Activated CD4-positive, alpha-beta T cell treated with anti-CD3 and anti-CD28 coated beads, Interleukin-2, amount 10 ng/mL, durations not matched to agents 24 days and 14 days (primary cell): ENCODE measurements at regions not wholly inside any gene's neighbourhood (a gene's known extent, or its start where the extent isn't known, plus 50 kb on each side); places are given as distances from the start of the nearest gene placed in this dataset.
"Not testable (repeated sequence)": the region's sequence is repeated elsewhere in the genome, so short reads cannot be mapped to it uniquely, and the experiment has no call there.

Experiments
- DNase-seq: peaks from one replicate; pipeline ENCODE4 v3.0.0; 2022
- H3K27ac Mint-ChIP-seq: one replicate; pipeline ENCODE4 v1.8.0; 2022; ENCODE audit warnings: mild to moderate bottlenecking, mixed read lengths
- H3K27me3 Mint-ChIP-seq: one replicate; pipeline ENCODE4 v1.8.0; 2022; ENCODE audit warnings: mixed read lengths
- H3K36me3 Mint-ChIP-seq: one replicate; pipeline ENCODE4 v1.8.0; 2022; ENCODE audit warnings: low read depth, mild to moderate bottlenecking, mixed read lengths
- H3K4me1 Mint-ChIP-seq: one replicate; pipeline ENCODE4 v1.8.0; 2021; ENCODE audit warnings: mixed read lengths
- H3K4me3 Mint-ChIP-seq: one replicate; pipeline ENCODE4 v1.8.0; 2022; ENCODE audit warnings: mild to moderate bottlenecking, moderate library complexity, mixed read lengths
- H3K9me3 Mint-ChIP-seq: one replicate; pipeline ENCODE4 v1.8.0; 2021; ENCODE audit warnings: mixed read lengths
- intact Hi-C: fragments of 100-400 bp; cut with micrococcal nuclease; formaldehyde crosslinking; loops from one replicate; pipeline ENCODE4 v1.15.1; 2023

GRCh38 chr11:134940441-134941126 lies 528.5 kb upstream of the B3GAT1 start:
- Mint-ChIP-seq H3K4me1 (no peaks in the 10 kb centered on the region), H3K36me3 (no peaks in the 10 kb centered on the region), H3K27me3 (no peaks in the 10 kb centered on the region), H3K27ac (no peak overlapping the region), H3K9me3 (no peaks in the 10 kb centered on the region), H3K4me3 (no peak overlapping the region)
- no peak for DNase-seq
- intact Hi-C loops: no loop called here

DNA sequence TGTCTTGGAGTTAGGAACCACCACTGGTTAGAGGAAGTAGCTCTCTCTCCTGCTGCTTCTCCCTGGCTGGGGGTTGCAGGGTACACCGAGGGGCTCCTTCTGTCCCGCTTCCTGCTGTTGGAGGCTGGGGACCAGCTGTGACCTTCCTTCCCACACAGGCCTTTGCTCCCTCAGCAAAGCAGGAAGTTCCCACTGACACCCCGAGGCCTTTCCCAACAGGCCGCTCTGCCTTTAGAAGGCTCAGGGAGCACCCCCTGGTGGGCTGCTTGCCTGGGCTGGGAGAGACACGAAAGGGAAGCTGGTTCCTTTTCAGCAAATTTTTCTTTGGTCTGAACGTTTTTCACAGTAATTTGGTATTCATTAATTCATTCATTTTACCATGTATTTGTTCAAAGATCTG lies 527.9 kb upstream of the B3GAT1 start:
- H3K27me3 Mint-ChIP-seq: no peaks in the 10 kb centered on the region
- intact Hi-C loops: no loop called here
- H3K9me3 Mint-ChIP-seq: no peaks in the 10 kb centered on the region
- H3K4me3 Mint-ChIP-seq: no peak overlapping the region
- no peak for DNase-seq
- H3K4me1 Mint-ChIP-seq: no peaks in the 10 kb centered on the region
- H3K27ac Mint-ChIP-seq: no peak overlapping the region
- H3K36me3 Mint-ChIP-seq: no peaks in the 10 kb centered on the region

DNA sequence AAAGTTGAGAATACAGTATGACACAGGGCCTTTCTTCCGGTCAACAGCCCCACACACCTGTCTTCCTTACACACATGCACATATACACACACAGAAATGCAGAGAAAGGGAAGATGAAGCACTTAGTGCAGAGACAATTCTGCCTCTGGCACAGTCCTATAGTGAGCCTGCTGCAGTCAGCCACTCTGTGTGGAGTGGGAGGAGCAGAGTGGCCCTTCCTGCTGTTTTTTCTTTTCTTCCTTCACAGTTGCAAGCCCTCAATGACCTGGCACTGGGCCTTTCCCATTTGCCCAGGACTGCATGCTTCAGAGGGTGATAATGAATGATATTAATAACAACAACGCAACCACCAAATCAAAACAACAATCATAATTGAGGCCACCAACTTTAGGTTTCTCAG lies 527.0 kb upstream of the B3GAT1 start:
- no peaks in the 10 kb centered on the region for H3K36me3 Mint-ChIP-seq
- H3K4me3 Mint-ChIP-seq: no peak overlapping the region
- no peak for DNase-seq
- H3K27ac Mint-ChIP-seq: no peak overlapping the region
- H3K4me1 Mint-ChIP-seq: no peaks in the 10 kb centered on the region
- H3K9me3 Mint-ChIP-seq: no peaks in the 10 kb centered on the region
- intact Hi-C loops: no loop called here
- H3K27me3 Mint-ChIP-seq: no peaks in the 10 kb centered on the region

DNA sequence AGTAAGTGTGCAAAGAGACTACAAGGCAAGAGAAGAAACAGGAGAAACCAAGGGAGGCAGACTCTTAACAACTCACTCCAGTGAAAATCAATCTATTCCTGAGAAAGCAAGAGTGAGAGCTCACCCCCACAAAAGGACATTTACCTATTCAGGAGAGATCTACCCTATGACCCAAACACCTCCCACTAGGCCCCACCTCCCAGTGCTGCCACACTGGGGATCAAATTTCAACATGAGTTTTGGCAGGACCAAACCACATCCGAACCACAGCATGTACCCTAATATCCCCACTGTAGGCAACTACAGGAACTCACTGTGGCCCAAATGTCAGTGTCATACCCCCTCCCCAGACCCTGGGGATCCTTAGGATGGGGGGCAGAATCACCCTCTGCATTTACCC lies 526.2 kb upstream of the B3GAT1 start:
- no peak overlapping the region for H3K4me3 Mint-ChIP-seq
- no peaks in the 10 kb centered on the region for H3K36me3 Mint-ChIP-seq
- intact Hi-C loops: no loop called here
- no peak overlapping the region for H3K27ac Mint-ChIP-seq
- no peaks in the 10 kb centered on the region for H3K4me1 Mint-ChIP-seq
- no peaks in the 10 kb centered on the region for H3K9me3 Mint-ChIP-seq
- no peak for DNase-seq
- no peaks in the 10 kb centered on the region for H3K27me3 Mint-ChIP-seq

- DNase-seq, H3K4me1 Mint-ChIP-seq, intact Hi-C loops, H3K4me3 Mint-ChIP-seq, H3K9me3 Mint-ChIP-seq, H3K36me3 Mint-ChIP-seq, H3K27ac Mint-ChIP-seq, H3K27me3 Mint-ChIP-seq: not testable (repeated sequence)
Measured at GRCh38 chr11:134937193-134937592, 525.2 kb upstream of the B3GAT1 start.

GRCh38 chr11:134932761-134933160 lies 520.7 kb upstream of the B3GAT1 start:
- no peak for DNase-seq
- H3K27me3 Mint-ChIP-seq: no peaks in the 10 kb centered on the region
- no peaks in the 10 kb centered on the region for H3K4me1 Mint-ChIP-seq
- intact Hi-C loops: no loop called here
- H3K9me3 Mint-ChIP-seq: peaks cover 5% of the 10 kb centered on the region
- H3K27ac Mint-ChIP-seq: no peak overlapping the region
- H3K4me3 Mint-ChIP-seq: no peak overlapping the region
- no peaks in the 10 kb centered on the region for H3K36me3 Mint-ChIP-seq

GRCh38 chr11:134925432-134925831 lies 513.4 kb upstream of the B3GAT1 start:
- Mint-ChIP-seq H3K27ac (no peak overlapping the region), H3K36me3 (no peaks in the 10 kb centered on the region)
- intact Hi-C loops: no loop called here

DNA sequence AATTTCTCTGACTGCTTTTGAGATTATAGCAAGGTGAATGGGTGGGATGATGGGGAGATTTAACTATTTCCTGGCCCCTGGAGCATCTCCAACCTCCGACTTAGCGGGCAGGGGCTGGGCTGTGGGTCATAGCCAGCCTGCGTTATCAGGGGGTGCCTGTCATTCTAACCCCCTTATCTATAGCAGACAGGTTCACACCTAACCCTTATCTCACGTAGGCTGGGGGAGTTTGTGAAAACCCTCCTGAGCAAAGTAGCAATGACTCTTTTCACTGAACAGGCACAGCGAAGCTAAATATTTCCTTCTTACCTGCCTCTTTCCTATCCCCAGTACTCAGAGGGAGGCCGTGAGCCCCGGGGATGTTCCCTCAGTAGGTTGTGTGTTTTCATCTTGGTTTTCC lies 511.4 kb upstream of the B3GAT1 start:
- Mint-ChIP-seq H3K4me3 (no peak overlapping the region), H3K36me3 (no peaks in the 10 kb centered on the region), H3K4me1 (no peaks in the 10 kb centered on the region), H3K9me3 (peaks cover 4% of the 10 kb centered on the region), H3K27ac (no peak overlapping the region), H3K27me3 (no peaks in the 10 kb centered on the region)
- intact Hi-C loops: no loop called here
- DNase-seq: no peak

More at GRCh38 chr11:134925432-134925831, 513.4 kb upstream of the B3GAT1 start:
- Mint-ChIP-seq H3K9me3 (peaks cover 8% of the 10 kb centered on the region), H3K4me1 (no peaks in the 10 kb centered on the region), H3K27me3 (no peaks in the 10 kb centered on the region), H3K4me3 (no peak overlapping the region)
- no peak for DNase-seq

GRCh38 chr11:134921938-134922337 lies 509.9 kb upstream of the B3GAT1 start:
- DNase-seq: no peak
- H3K4me3 Mint-ChIP-seq: no peak overlapping the region
- no peaks in the 10 kb centered on the region for H3K36me3 Mint-ChIP-seq
- no peaks in the 10 kb centered on the region for H3K9me3 Mint-ChIP-seq
- intact Hi-C loops: no loop called here
- H3K4me1 Mint-ChIP-seq: no peaks in the 10 kb centered on the region
- no peak overlapping the region for H3K27ac Mint-ChIP-seq
- H3K27me3 Mint-ChIP-seq: no peaks in the 10 kb centered on the region

- no peak overlapping the region for H3K27ac Mint-ChIP-seq
- no peak for DNase-seq
- H3K9me3 Mint-ChIP-seq: no peaks in the 10 kb centered on the region
- H3K4me1 Mint-ChIP-seq: no peaks in the 10 kb centered on the region
- H3K27me3 Mint-ChIP-seq: no peaks in the 10 kb centered on the region
- intact Hi-C loops: no loop called here
- H3K4me3 Mint-ChIP-seq: no peak overlapping the region
- no peaks in the 10 kb centered on the region for H3K36me3 Mint-ChIP-seq
Measured at GRCh38 chr11:134920851-134921608, 509.0 kb upstream of the B3GAT1 start.

GRCh38 chr11:134916421-134917213 lies 504.6 kb upstream of the B3GAT1 start:
- Mint-ChIP-seq H3K36me3 (no peaks in the 10 kb centered on the region), H3K27ac (no peak overlapping the region), H3K27me3 (no peaks in the 10 kb centered on the region), H3K9me3 (no peaks in the 10 kb centered on the region), H3K4me3 (no peak overlapping the region), H3K4me1 (no peaks in the 10 kb centered on the region)
- DNase-seq: no peak
- intact Hi-C loops: no loop called here

- Mint-ChIP-seq H3K36me3 (no peaks in the 10 kb centered on the region), H3K27ac (no peak overlapping the region), H3K27me3 (no peaks in the 10 kb centered on the region), H3K9me3 (no peaks in the 10 kb centered on the region), H3K4me1 (no peaks in the 10 kb centered on the region), H3K4me3 (no peak overlapping the region)
- intact Hi-C loops: no loop called here
- DNase-seq: no peak
Measured at GRCh38 chr11:134915881-134916280, 503.8 kb upstream of the B3GAT1 start.

- Mint-ChIP-seq H3K27ac (no peak overlapping the region), H3K27me3 (no peaks in the 10 kb centered on the region), H3K4me3 (no peak overlapping the region), H3K9me3 (no peaks in the 10 kb centered on the region), H3K4me1 (no peaks in the 10 kb centered on the region), H3K36me3 (no peaks in the 10 kb centered on the region)
- intact Hi-C loops: no loop called here
- no peak for DNase-seq
Measured at GRCh38 chr11:134915212-134915611, 503.2 kb upstream of the B3GAT1 start.

DNA sequence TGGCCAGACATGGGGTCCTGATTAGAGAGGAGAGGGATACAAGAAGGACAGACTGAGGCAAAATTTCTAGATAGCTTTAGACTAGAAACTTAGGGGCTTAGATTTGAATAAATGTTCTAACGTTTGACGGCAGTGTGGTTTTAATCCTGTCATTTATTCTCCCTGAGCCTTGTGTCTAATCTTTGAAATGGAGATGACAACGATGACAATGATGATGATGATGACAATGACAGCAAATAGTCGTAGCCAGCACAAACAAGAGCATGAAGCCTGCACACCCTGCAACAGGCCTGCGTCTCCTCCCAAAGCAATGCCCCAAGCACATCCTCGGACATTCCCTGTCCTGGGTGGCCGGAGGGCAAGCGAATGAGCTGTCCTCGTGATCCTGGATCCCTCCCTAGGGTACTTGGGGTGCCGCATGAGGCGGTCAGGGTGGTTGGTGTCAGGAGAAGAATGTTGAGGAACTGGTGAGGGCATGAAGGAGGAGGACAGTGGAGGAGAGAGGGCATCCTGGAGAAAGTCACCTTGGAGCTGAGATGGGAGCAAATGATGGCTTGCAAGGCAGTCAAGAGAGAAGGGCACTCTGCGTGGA lies 502.1 kb upstream of the B3GAT1 start:
- no peak overlapping the region for H3K27ac Mint-ChIP-seq
- no peaks in the 10 kb centered on the region for H3K27me3 Mint-ChIP-seq
- no peaks in the 10 kb centered on the region for H3K36me3 Mint-ChIP-seq
- no peaks in the 10 kb centered on the region for H3K4me1 Mint-ChIP-seq
- intact Hi-C loops: no loop called here
- H3K9me3 Mint-ChIP-seq: no peaks in the 10 kb centered on the region
- DNase-seq: no peak
- H3K4me3 Mint-ChIP-seq: no peak overlapping the region
